GM12872 (cell line): ENCODE measurements at regions not wholly inside any gene's neighbourhood (a gene's known extent, or its start where the extent isn't known, plus 50 kb on each side); places are given as distances from the start of the nearest gene placed in this dataset.

Experiments
- CTCF ChIP-seq: IDR thresholded peaks from 3 replicates; pipeline ENCODE4 v1.5.1; 2011; ENCODE audit warnings: low read depth, mild to moderate bottlenecking, low read length, moderate library complexity; ENCODE audit not compliant: insufficient read depth

- TF ChIP-seq CTCF, result no peak
Observed at GRCh38 chr19:32257326-32258073, 87.9 kb upstream of the ZNF507 start.

GRCh38 chr19:32258167-32258566 is 87.2 kb upstream of the ZNF507 start:
- no peak for TF ChIP-seq CTCF

- TF ChIP-seq CTCF, result no peak
Observed at GRCh38 chr19:32264568-32264967, 80.8 kb upstream of the ZNF507 start.

- TF ChIP-seq CTCF, result no peak
Observed at GRCh38 chr19:32265995-32266394, 79.4 kb upstream of the ZNF507 start.

- TF ChIP-seq CTCF, result no peak
Observed at GRCh38 chr19:32266460-32266859, 79.0 kb upstream of the ZNF507 start.

GRCh38 chr19:32268381-32268780 is 77.0 kb upstream of the ZNF507 start:
- no peak for TF ChIP-seq CTCF

GRCh38 chr19:32269831-32270230 is 75.6 kb upstream of the ZNF507 start:
- TF ChIP-seq CTCF, result no peak
